Stimulated activated CD4-positive, alpha-beta T cell treated with anti-CD3 and anti-CD28 coated beads, Interleukin-1b, Interleukin-23, amount 100 ng/mL, for 4 hours (primary cell): ENCODE measurements at regions not wholly inside any gene's neighbourhood (a gene's known extent, or its start where the extent isn't known, plus 50 kb on each side); places are given as distances from the start of the nearest gene placed in this dataset.

Experiments
- DNase-seq, 2 donors: peaks; one replicate each; pipeline ENCODE4 v3.0.0-alpha.2; 2020; ENCODE audit warnings: low read depth in 2 of 2

- DNase-seq: no peak
Observed at GRCh38 chr15:99440551-99441443, 125.0 kb upstream of the MEF2A start.

- DNase-seq: no peak
Observed at GRCh38 chr15:99441444-99441800, 124.4 kb upstream of the MEF2A start.

- no peak for DNase-seq
Observed at GRCh38 chr15:99441871-99442251, 123.9 kb upstream of the MEF2A start.

GRCh38 chr15:99442252-99442897 lies 123.4 kb upstream of the MEF2A start:
- DNase-seq: no peak

DNA sequence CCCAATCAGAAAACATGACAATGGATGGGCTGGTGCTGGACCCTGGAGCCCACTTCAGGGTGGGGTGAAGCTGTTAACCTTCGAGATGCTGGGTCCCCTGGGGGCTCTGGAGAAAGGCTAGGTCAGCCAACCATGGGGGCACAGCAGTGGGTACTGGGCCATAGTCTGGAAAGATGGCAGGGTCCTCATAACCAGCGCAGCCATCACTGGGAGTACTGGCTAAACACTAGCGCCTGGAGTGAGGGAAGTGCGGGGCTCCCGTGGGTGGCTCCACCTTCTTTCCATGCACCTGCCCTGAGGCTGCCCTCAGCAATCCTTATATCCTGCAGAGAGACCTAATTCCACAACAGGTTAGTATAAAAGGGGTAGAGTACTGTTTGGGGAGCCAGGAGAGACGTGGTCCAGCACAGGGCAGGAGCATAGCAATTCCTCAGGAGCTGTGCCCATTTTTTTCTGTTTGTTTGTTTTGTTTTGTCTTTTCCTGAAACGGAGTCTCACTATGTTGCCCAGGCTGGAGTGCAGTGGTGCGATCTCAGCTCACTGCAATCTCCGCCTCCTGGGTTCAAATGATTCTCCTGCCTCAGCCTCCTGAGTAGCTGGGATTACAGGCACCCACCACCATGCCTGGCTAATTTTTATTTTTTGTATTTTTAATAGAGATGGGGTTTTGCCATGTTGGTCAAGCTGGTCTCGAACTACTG lies 122.6 kb upstream of the MEF2A start:
- no peak for DNase-seq

DNA sequence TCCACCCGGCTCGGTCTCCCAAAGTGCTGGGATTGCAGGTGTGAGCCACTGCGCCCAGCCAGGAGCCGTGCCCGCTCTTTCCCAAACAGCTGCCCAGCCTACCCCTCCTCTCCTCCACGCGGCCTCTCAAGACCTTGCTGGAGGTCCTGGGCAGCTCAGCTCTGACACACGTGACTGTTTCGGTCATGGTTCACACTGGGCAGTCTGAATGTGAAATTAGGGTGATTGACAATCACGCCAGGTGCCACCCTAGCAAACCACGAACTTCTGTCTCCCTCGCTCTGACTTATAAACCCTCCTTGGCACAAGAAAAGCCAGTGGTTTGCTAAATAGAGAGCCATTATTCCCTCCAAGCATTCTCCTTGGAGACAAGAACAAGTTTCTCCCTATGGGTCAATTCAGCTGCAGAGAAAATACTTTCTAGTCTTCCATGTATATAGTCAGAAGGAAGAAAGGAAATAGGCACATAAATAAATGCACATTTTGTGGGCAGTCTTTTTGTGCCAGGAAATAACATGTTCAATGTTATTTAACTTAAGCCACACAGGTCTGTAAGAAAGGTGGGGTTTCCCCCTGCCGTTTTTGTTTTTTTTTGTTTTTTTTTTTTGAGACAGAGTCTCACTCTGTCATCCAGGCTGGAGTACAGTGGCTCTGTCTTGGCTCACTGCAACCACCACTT lies 121.9 kb upstream of the MEF2A start:
- DNase-seq: no peak

DNA sequence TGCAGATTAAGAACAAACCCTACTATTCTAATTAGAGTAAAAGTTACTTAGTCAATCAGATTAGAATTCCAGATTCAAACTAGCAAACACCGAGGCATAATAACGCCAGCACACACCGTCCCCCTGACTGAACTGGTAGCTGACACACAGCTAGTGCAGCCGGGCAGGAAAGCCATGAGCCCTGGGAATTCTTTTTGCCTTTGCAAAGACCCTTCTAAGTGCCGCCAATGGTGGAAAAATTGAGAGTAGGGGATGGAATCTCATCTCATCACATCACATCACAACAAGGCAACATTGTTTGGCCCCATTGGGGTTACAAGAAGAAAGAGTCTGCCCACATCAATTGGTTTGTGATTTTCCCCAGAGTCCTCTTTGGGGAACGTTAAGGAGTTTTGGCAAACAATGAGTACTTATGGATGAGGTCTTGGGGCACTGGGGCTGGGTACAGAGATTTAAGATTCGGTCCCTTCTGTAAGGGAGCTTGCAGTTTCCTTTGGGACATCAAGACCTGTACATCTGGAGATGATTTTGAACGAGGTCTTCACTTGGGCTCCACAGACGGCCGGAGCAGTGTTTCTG lies 120.4 kb upstream of the MEF2A start:
- DNase-seq: no peak

DNA sequence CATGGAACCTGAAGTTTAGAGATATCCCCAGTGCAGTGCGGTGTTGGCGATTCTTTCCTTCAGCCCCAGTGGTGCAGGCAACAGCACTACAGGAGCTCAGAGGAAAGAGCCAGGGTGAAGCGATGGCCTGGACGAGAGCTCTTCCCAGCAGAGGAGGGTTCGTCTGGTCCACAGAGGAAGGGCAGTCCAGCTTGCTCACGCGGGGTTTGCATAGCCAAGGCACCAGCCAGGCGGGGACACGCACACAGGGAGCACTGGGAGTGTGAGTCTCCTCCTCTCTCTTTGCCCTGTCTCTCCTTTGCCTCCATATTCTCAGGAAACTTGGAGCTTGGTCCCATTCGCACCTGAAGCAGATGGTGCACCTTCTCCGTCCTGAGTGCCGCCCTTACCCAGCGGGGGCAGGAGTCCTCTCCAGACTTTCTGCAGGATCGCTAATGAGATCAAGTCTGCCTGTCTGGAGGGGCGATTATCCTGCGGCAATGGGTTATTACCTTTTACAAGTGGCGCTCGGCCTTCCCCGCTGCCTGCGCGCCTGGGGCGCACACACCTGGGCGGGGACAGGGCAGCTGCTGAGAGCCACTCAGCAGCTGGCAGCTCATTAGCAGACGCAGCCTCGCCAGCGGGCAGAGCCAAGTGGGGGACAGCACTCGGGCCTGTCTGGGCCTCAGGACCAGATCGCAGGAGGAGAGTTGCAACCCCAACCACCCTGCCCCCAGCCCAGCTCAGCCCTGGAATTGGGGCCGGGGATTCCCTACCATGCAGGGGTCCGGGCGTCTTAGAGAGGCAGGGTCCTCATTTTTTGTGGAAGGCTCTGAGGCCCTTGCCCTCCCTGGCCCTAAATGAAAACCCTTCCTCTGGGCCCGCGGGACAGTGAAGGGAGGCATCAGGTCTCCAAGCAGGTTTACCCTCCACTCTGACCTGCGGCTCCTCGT lies 119.0 kb upstream of the MEF2A start:
- DNase-seq: no peak

- no peak for DNase-seq
Observed at GRCh38 chr15:99447497-99448371, 118.0 kb upstream of the MEF2A start.

GRCh38 chr15:99449514-99449913 lies 116.3 kb upstream of the MEF2A start:
- DNase-seq: no peak

DNA sequence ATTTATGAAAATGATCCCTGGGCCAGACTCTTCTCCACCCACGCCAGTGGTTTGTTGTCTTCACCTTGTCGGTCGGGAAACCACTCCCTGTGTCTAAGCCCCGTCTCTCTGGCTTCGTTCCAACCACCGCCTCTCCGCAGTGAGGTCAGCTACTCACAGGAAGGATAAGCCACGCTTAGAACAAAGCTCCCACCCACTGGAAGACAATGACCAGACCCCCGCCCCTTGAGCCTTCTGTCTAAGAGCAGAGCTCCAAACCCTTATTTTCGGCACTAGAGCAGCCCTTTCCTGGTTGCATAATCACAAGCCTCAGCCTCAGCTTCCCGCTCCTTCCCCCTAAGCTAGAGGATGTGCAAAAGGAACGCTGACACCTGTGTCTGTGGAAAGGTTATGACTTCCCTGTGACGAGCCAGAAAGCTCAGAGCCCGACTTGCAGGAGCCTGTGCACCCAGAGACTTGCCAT lies 114.9 kb upstream of the MEF2A start:
- peak; percentile 34 for DNase-seq

DNA sequence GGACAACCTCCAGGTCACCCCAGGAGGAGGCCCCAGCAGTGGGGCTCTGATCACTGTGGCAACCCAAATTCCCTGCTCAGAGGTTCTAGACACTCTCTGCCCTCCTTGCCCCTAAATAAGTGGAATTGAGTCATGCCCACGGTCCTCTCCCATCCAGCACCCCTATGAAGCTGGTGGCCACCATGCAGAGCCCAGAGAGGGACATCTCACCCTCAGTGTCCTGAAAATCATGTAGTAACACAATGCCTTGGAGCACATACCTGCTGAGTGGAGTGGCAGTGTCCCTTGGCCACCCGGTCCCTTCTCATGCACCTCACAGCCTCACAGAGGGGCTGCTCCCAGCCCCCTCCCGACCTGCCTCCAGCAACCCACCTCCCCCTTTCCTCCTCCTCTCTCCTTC lies 114.3 kb upstream of the MEF2A start:
- DNase-seq: no peak

DNA sequence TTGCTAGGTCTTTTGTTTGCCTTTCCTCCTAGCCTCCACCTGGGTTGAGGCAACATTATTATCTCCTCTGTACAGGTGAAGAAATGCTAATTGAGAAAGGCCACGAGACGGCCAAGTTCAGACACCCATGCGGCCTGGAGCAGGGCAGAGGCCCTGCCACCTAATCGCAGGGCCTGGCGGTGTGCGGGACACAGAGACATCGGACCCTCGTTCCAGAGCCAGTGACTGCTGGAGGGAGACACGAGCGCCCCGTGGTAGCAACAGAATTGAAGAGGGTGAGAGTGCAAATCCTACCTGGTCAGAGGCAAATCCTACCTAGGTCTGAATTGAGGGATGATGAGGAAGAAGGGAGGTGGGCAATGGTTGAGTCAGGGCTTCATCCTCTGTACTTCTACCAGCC lies 113.8 kb upstream of the MEF2A start:
- no peak for DNase-seq

GRCh38 chr15:99452728-99453636 lies 112.8 kb upstream of the MEF2A start:
- no peak for DNase-seq

DNA sequence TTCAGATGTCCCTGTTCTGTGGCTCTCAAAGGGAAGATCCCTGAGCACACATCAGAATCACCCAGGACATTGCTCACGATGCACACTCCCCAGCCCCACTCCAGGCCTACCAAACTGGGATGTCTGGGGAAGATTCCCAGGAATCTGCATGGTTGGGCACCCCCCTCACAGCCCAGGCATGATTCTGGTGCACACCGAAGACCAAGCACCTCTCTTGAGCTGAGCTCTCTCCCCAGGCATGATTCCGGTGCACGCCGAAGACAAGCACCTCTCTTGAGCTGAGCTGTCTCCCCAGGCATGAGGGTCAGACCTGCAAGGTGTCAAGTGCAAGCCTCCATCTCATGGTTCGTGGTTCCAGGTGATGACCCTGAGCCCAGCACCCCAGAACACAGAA lies 112.2 kb upstream of the MEF2A start:
- no peak for DNase-seq

DNA sequence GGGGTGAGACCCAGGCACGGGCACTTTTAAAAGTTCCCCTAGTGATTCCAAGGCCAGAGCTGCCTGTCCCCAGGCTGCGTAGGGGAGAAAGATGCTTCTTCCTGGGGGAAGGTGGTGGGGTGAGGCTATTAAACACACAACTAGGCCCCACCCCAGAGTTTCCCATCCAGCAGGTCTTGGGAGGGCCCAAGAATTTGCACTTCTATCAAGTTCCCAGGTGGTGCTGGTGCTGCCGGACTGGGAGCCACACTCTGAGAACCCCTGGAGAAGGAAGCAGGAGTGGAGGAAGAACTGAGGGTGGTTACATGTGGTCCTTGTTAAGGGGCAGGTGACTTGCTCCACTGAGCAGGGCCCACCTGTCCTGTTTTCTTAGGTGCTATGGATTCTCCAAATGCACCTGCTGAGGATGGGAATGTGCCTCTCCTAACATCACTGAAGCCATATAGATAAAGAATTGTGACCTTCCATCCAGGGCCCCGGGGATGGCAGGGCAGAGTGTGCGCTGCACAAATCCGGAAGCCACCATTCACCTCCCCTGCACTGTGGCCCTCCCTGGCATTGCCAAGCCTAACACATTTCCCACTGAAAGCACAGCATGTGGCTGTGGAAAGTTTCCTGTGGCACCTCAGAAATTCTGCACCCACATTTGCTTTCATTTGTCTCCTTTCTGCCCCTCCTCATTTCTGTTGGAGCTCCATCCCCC lies 111.5 kb upstream of the MEF2A start:
- no peak for DNase-seq

DNA sequence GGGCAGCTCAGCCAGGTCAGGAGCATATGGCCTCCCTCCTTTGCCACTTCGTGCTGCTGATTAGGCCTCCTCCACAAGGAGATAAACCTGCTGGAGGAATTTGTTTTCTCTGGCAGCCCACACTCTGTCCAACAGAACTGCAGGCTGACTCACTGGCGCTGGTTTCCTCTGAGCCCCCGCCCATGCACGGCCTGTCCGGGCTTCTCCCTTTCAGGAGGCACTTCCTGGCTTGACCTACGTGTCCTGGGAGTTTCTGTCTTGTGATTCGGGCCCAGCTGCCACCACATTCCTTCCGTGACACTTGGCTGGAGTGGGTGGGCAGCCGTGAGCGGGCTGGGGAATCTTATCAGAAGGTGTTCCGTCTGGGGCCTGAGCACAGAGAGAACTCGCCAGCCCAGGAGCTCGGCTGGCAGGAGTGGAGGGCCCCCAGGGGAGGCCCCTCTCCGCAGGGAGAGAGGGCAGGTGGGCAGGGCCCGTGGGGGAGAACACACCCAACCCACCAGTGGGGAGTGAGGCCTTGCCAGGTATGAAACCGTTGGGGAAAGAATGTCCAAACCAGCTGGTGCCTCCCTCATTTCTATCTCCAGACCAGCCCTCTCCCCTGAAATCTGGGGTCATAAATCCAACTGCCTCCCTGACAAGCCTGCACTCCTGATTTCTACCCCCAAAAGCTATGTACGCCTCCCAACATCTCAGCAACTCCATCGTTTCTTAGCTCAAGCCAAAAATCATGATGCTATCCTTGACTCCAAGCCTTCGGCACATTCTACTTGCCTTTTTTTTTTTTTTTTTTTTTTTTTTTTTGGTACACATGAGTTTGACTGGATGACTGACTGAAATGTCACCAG lies 110.6 kb upstream of the MEF2A start:
- DNase-seq: no peak
